Activated naive CD4-positive, alpha-beta T cell treated with anti-CD3 and anti-CD28 coated beads, Interleukin-2, amount 50 U/mL, for 24 hours (primary cell): ENCODE measurements at regions not wholly inside any gene's neighbourhood (a gene's known extent, or its start where the extent isn't known, plus 50 kb on each side); places are given as distances from the start of the nearest gene placed in this dataset.
"Not testable (repeated sequence)": the region's sequence is repeated elsewhere in the genome, so short reads cannot be mapped to it uniquely, and the experiment has no call there.

Experiments used
- H3K27ac Mint-ChIP-seq: one replicate; pipeline ENCODE4 v1.8.0; 2021; ENCODE audit warnings: mild to moderate bottlenecking, mixed read lengths
- H3K27me3 Mint-ChIP-seq: one replicate; pipeline ENCODE4 v1.8.0; 2021; ENCODE audit warnings: mixed read lengths
- H3K36me3 Mint-ChIP-seq: one replicate; pipeline ENCODE4 v1.8.0; 2021; ENCODE audit warnings: mixed read lengths
- H3K4me1 Mint-ChIP-seq: one replicate; pipeline ENCODE4 v1.8.0; 2021; ENCODE audit warnings: mixed read lengths
- H3K4me3 Mint-ChIP-seq: one replicate; pipeline ENCODE4 v1.8.0; 2021; ENCODE audit warnings: mild to moderate bottlenecking, mixed read lengths
- H3K9me3 Mint-ChIP-seq: one replicate; pipeline ENCODE4 v1.8.0; 2021; ENCODE audit warnings: mixed read lengths

GRCh38 chr17:21626987-21627386 lies 65.3 kb upstream of the KCNJ18 start:
- H3K4me3 Mint-ChIP-seq, H3K9me3 Mint-ChIP-seq, H3K27me3 Mint-ChIP-seq, H3K27ac Mint-ChIP-seq, H3K36me3 Mint-ChIP-seq, H3K4me1 Mint-ChIP-seq: not testable (repeated sequence)
